ENCODE measurements at regions not wholly inside any gene's neighbourhood (a gene's known extent, or its start where the extent isn't known, plus 50 kb on each side); places are given as distances from the start of the nearest gene placed in this dataset.

GRCh38 chr18:75141734-75142133 is 67.2 kb downstream of the PTGR3 start:
- TF ChIP-seq POLR2A (IDR thresholded peaks at IDR 0.05) = no peak
- TF ChIP-seq CTCF (IDR thresholded peaks at IDR 0.05) = no peak
- TF ChIP-seq EP300 (IDR thresholded peaks at IDR 0.05) = no peak
